ENCODE measurements at regions not wholly inside any gene's neighbourhood (a gene's known extent, or its start where the extent isn't known, plus 50 kb on each side); places are given as distances from the start of the nearest gene placed in this dataset.
A peak's percentile ranks its signal among the peaks of the same experiment; 100 is the strongest.

DNA sequence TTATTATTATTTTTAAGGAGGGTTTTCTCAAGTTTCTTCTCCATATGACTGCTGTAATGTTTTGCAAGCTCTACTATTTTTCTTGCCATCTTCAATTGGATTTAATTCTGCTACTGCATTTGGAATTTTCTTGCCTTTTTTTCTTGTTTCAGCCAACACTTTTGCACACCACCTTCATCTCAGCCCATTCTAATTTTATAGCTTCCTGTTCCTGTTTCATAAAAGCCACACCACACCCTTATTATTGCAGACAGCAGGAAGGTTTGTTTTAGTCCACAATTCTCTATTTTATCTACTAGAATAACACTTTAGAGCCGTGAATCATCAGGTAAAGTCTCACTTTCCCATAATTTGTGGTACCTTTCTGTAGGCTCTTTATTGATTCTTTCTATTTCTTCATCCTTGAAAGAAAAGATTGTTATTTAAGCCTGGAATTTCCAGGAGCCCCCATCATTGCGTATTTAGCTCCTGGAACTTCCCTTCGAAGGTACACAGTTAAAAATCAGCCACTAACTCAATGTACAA is 209.3 kb upstream of the TBX20 start:
- no peak for TF ChIP-seq CTCF (IDR thresholded peaks at IDR 0.05)
- DNase-seq: no peak
- no peak for ATAC-seq
- intact Hi-C loops (cut with DNase I): no loop called here
- Histone ChIP-seq H3K9me3 (no peaks in the 10 kb centered on the region), H3K36me3 (no peaks in the 10 kb centered on the region), H3K4me1 (no peaks in the 10 kb centered on the region), H3K4me3 (no peak overlapping the region), H3K27ac (no peak overlapping the region), H3K27me3 (peaks cover 0 to 21% of the 10 kb centered on the region in 2 donors)

DNA sequence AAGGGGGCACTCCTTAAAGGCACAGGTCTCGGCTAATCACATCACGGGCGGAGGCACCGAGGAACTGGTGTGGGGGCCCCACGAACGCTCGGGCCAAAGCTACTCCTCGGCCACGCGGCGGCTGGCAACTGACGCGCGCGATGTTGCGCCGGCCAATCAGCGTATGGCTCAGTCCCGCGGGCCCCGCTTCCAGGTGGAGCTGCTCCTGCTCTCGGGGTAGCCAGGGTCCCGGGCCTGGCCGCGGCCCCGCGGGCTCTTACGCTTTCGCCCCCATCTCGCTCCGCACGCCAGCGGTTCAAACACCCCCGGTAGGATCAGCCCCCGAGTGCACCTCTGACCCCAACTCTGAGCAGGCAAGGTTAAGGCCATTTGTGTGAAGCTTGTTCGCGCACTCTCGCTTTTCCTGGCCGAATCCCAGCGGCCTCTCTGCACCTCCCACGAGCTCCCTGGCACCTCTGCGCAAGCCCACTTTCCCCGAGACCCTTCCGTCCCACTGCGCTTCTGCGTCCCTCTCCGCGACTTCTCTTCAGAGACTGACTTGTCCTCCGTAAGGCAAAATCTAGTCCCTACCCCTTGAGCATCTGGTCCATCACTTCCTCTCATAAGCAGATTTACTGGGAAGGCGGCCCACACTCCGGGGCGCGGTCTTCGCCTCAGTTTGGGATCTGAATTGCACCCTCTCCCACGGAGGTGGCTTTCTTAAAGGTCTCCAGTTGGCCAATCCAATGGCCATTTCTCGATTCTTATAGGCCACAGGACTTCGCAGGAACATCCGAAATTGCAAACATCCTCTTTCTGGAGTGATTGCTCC is 200.9 kb upstream of the TBX20 start:
- no peak for TF ChIP-seq CTCF (IDR thresholded peaks at IDR 0.05)
- Histone ChIP-seq H3K36me3 (no peaks in the 10 kb centered on the region), H3K9me3 (peaks cover 0 to 5% of the 10 kb centered on the region in 2 donors), H3K27ac (no peak overlapping the region), H3K27me3 (peaks cover 12 to 47% of the 10 kb centered on the region in 2 donors), H3K4me1 (no peaks in the 10 kb centered on the region), H3K4me3 (no peak overlapping the region)
- ATAC-seq (no peak), DNase-seq (peak in 2 of 4 donors; percentile 16 to 72)
- intact Hi-C loops (cut with DNase I): no loop called here

- peaks cover 12 to 35% of the 10 kb centered on the region in 2 donors for H3K27me3 ChIP-seq
- no peaks in the 10 kb centered on the region for H3K4me1 ChIP-seq
- DNase-seq: no peak
- TF ChIP-seq CTCF (IDR thresholded peaks at IDR 0.05): no peak
- ATAC-seq: peak; percentile 93
- no peaks in the 10 kb centered on the region for H3K9me3 ChIP-seq
- no peak overlapping the region for H3K27ac ChIP-seq
- intact Hi-C loops (cut with DNase I): no loop called here
- no peaks in the 10 kb centered on the region for H3K36me3 ChIP-seq
- no peak overlapping the region for H3K4me3 ChIP-seq
Measured at GRCh38 chr7:35450456-35451214, 196.7 kb upstream of the TBX20 start.

GRCh38 chr7:35448486-35448885 is 194.6 kb upstream of the TBX20 start:
- no peak for TF ChIP-seq CTCF (IDR thresholded peaks at IDR 0.05)
- intact Hi-C loops (cut with DNase I): no loop called here
- no peak for DNase-seq

GRCh38 chr7:35446091-35446490 is 192.2 kb upstream of the TBX20 start:
- Histone ChIP-seq H3K4me3 (no peak overlapping the region), H3K4me1 (no peaks in the 10 kb centered on the region), H3K27me3 (peaks cover 4 to 17% of the 10 kb centered on the region in 2 donors), H3K9me3 (no peaks in the 10 kb centered on the region), H3K36me3 (no peaks in the 10 kb centered on the region), H3K27ac (no peak overlapping the region)
- DNase-seq: no peak
- intact Hi-C loops (cut with DNase I): no loop called here
- ATAC-seq: no peak
- no peak for TF ChIP-seq CTCF (IDR thresholded peaks at IDR 0.05)

More at GRCh38 chr7:35448486-35448885, 194.6 kb upstream of the TBX20 start:
- peaks cover 0 to 18% of the 10 kb centered on the region in 2 donors for H3K27me3 ChIP-seq
- no peaks in the 10 kb centered on the region for H3K36me3 ChIP-seq
- no peaks in the 10 kb centered on the region for H3K4me1 ChIP-seq
- H3K9me3 ChIP-seq: no peaks in the 10 kb centered on the region
- H3K4me3 ChIP-seq: no peak overlapping the region
- no peak for ATAC-seq
- H3K27ac ChIP-seq: no peak overlapping the region
